Lung microvascular endothelial cell (primary cell): ENCODE measurements at regions not wholly inside any gene's neighbourhood (a gene's known extent, or its start where the extent isn't known, plus 50 kb on each side); places are given as distances from the start of the nearest gene placed in this dataset.
A peak's percentile ranks its signal among the peaks of the same experiment; 100 is the strongest.
"Not testable (repeated sequence)": the region's sequence is repeated elsewhere in the genome, so short reads cannot be mapped to it uniquely, and the experiment has no call there.

Source experiments
- DNase-seq, 2 donors: peaks; one replicate each; pipeline versions ENCODE4 v3.0.0 to v3.0.0-alpha.2; 2010; ENCODE audit warnings: low read depth in 2 of 2

- DNase-seq: no peak
Measured at GRCh38 chr13:60699636-60700035, 302.6 kb downstream of the TDRD3 start.

- DNase-seq: no peak
Measured at GRCh38 chr13:60696602-60697001, 299.6 kb downstream of the TDRD3 start.

GRCh38 chr13:60691268-60691667, 294.2 kb downstream of the TDRD3 start:
- no peak for DNase-seq

- no peak for DNase-seq
Measured at GRCh38 chr13:60690604-60691003, 293.6 kb downstream of the TDRD3 start.

GRCh38 chr13:60689571-60689970, 292.6 kb downstream of the TDRD3 start:
- DNase-seq: no peak

GRCh38 chr13:60689076-60689475, 292.1 kb downstream of the TDRD3 start:
- no peak for DNase-seq

GRCh38 chr13:60679928-60680694, 283.1 kb downstream of the TDRD3 start:
- DNase-seq: peak in 1 of 2 donors; percentile 89

- DNase-seq: no peak
Measured at GRCh38 chr13:60679131-60679530, 282.1 kb downstream of the TDRD3 start.

GRCh38 chr13:60671386-60671785, 274.4 kb downstream of the TDRD3 start:
- DNase-seq: no peak

- no peak for DNase-seq
Measured at GRCh38 chr13:60663788-60664187, 266.8 kb downstream of the TDRD3 start.

GRCh38 chr13:60662595-60662994, 265.6 kb downstream of the TDRD3 start:
- no peak for DNase-seq

GRCh38 chr13:60661521-60661920, 264.5 kb downstream of the TDRD3 start:
- no peak for DNase-seq

GRCh38 chr13:60657586-60657985, 260.6 kb downstream of the TDRD3 start:
- DNase-seq: not testable (repeated sequence)

- DNase-seq: no peak
Measured at GRCh38 chr13:60655256-60655655, 258.2 kb downstream of the TDRD3 start.

GRCh38 chr13:60654415-60654814, 257.4 kb downstream of the TDRD3 start:
- DNase-seq: peak in 1 of 2 donors; percentile 73

GRCh38 chr13:60647547-60647946, 250.5 kb downstream of the TDRD3 start:
- DNase-seq: no peak

GRCh38 chr13:60646620-60647019, 249.6 kb downstream of the TDRD3 start:
- DNase-seq: no peak

GRCh38 chr13:60645676-60646075, 248.7 kb downstream of the TDRD3 start:
- no peak for DNase-seq

GRCh38 chr13:60642552-60642951, 245.5 kb downstream of the TDRD3 start:
- no peak for DNase-seq

GRCh38 chr13:60629158-60629557, 232.1 kb downstream of the TDRD3 start:
- no peak for DNase-seq

- peak; percentile 11 to 59 for DNase-seq
Measured at GRCh38 chr13:60627071-60627686, 230.2 kb downstream of the TDRD3 start.
